ENCODE measurements at regions not wholly inside any gene's neighbourhood (a gene's known extent, or its start where the extent isn't known, plus 50 kb on each side); places are given as distances from the start of the nearest gene placed in this dataset.

- no peak overlapping the region for H3K27ac ChIP-seq
- no peak for TF ChIP-seq CTCF (conservative IDR thresholded peaks at IDR 0.05)
Observed at GRCh38 chr5:68965926-68966325, 127.9 kb upstream of the SLC30A5 start.

GRCh38 chr5:68966596-68966995 is 127.2 kb upstream of the SLC30A5 start:
- H3K27ac ChIP-seq, result no peak overlapping the region
- no peak for TF ChIP-seq CTCF (conservative IDR thresholded peaks at IDR 0.05)

GRCh38 chr5:68968429-68968828 is 125.4 kb upstream of the SLC30A5 start:
- no peak for TF ChIP-seq CTCF (conservative IDR thresholded peaks at IDR 0.05)
- H3K27ac ChIP-seq, result no peak overlapping the region

GRCh38 chr5:68970617-68971016 is 123.2 kb upstream of the SLC30A5 start:
- H3K27ac ChIP-seq, result no peak overlapping the region
- no peak for TF ChIP-seq CTCF (conservative IDR thresholded peaks at IDR 0.05)

GRCh38 chr5:68973696-68974095 is 120.1 kb upstream of the SLC30A5 start:
- no peak for TF ChIP-seq CTCF (conservative IDR thresholded peaks at IDR 0.05)
- H3K27ac ChIP-seq, result no peak overlapping the region

GRCh38 chr5:68983043-68983442 is 110.8 kb upstream of the SLC30A5 start:
- H3K27ac ChIP-seq, result no peak overlapping the region
- TF ChIP-seq CTCF (conservative IDR thresholded peaks at IDR 0.05), result no peak

GRCh38 chr5:68983959-68984358 is 109.9 kb upstream of the SLC30A5 start:
- TF ChIP-seq CTCF (conservative IDR thresholded peaks at IDR 0.05), result no peak
- H3K27ac ChIP-seq, result no peak overlapping the region
